HG03060 (cell line): ENCODE measurements at regions not wholly inside any gene's neighbourhood (a gene's known extent, or its start where the extent isn't known, plus 50 kb on each side); places are given as distances from the start of the nearest gene placed in this dataset.
"Not testable (repeated sequence)": the region's sequence is repeated elsewhere in the genome, so short reads cannot be mapped to it uniquely, and the experiment has no call there.

ENCODE experiments used
- ATAC-seq: cut with Tn5 transposase; IDR thresholded peaks from one replicate; pipeline ENCODE4 v1.9.1; 2021; ENCODE audit warnings: low read depth, moderate number of reproducible peaks; ENCODE audit not compliant: unreplicated experiment

GRCh38 chr6:81376745-81377144 is 375.7 kb downstream of the TENT5A start:
- ATAC-seq = no peak

- ATAC-seq = no peak
Measured at GRCh38 chr6:81373414-81373813, 379.1 kb downstream of the TENT5A start.

- ATAC-seq = no peak
Measured at GRCh38 chr6:81371930-81372329, 380.6 kb downstream of the TENT5A start.

- ATAC-seq = no peak
Measured at GRCh38 chr6:81366972-81367371, 385.5 kb downstream of the TENT5A start.

- no peak for ATAC-seq
Measured at GRCh38 chr6:81362246-81362645, 390.2 kb downstream of the TENT5A start.

GRCh38 chr6:81353262-81353661 is 399.2 kb downstream of the TENT5A start:
- no peak for ATAC-seq

GRCh38 chr6:81344026-81344425 is 408.5 kb downstream of the TENT5A start:
- ATAC-seq = not testable (repeated sequence)

- ATAC-seq = no peak
Measured at GRCh38 chr6:81340946-81341345, 411.5 kb downstream of the TENT5A start.

- no peak for ATAC-seq
Measured at GRCh38 chr6:81331526-81331925, 421.0 kb downstream of the TENT5A start.

GRCh38 chr6:81328700-81329099 is 423.8 kb downstream of the TENT5A start:
- no peak for ATAC-seq

GRCh38 chr6:81326881-81327561 is 425.5 kb downstream of the TENT5A start:
- ATAC-seq = no peak

GRCh38 chr6:81309811-81310210 is 442.7 kb downstream of the TENT5A start:
- ATAC-seq = no peak

- no peak for ATAC-seq
Measured at GRCh38 chr6:81308577-81309279, 443.8 kb downstream of the TENT5A start.

GRCh38 chr6:81307651-81308214 is 444.7 kb downstream of the TENT5A start:
- no peak for ATAC-seq

- no peak for ATAC-seq
Measured at GRCh38 chr6:81304466-81304865, 448.0 kb downstream of the TENT5A start.

- no peak for ATAC-seq
Measured at GRCh38 chr6:81300961-81301360, 451.5 kb downstream of the TENT5A start.

- ATAC-seq = no peak
Measured at GRCh38 chr6:81298751-81299150, 453.7 kb downstream of the TENT5A start.

GRCh38 chr6:81295310-81295709 is 457.2 kb downstream of the TENT5A start:
- no peak for ATAC-seq

GRCh38 chr6:81293896-81294295 is 458.6 kb downstream of the TENT5A start:
- no peak for ATAC-seq

GRCh38 chr6:81289229-81289628 is 463.3 kb downstream of the TENT5A start:
- no peak for ATAC-seq

- no peak for ATAC-seq
Measured at GRCh38 chr6:81265106-81265505, 487.4 kb downstream of the TENT5A start.
